NCI-H446 (cell line): ENCODE measurements at regions not wholly inside any gene's neighbourhood (a gene's known extent, or its start where the extent isn't known, plus 50 kb on each side); places are given as distances from the start of the nearest gene placed in this dataset.

Experiments used
- DNase-seq, 2 experiments: peaks; one replicate each; lab custom pipeline; 2025; lab: John Stamatoyannopoulos, UW

DNA sequence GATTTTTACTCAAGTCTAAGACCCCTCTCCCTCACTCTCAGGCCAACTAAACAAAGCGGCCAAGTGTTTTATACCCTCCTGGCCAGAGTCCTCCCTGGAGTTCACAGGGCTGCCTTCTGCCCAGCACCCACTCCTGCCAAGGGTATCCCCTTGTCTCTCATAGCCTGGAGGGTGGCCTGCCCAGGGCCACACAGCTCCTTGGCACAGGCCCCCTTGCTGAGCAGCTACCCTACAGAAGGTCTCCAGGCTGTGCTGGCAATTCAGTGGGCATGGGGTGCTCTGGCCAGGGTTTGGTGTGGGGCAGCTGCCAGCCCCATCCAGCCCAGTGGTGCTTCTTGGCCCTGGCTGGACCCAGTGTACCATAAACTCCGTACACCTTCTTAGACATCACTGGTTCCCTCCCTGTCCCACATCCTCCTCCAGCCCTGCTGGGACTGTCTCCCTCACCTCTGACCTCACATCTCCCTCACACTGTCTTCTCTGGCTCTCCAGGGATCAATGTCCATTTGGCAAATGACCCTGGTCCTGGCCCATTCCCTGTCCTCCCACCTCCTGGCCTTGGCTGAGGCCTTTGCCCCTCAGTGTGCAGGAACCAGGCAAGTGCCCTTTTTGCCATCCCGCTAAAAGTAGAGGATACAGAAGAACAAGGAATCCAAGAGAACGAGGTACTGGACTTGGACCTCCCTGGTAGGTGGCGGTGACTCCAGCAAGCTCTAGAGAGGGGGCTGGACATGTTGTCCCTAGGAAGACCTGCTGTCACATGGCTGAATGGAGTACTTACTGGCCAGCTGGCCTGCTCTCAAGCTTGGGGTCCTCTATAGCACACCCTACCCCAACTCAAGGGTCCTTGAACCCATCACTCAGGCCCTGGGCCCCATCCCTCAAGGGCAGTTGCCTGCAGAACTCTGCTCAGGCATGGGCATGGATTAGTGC lies 50.0 kb upstream of the TRPM1 start:
- no peak for DNase-seq

GRCh38 chr15:31153531-31153930 lies 52.0 kb upstream of the TRPM1 start:
- DNase-seq: no peak

DNA sequence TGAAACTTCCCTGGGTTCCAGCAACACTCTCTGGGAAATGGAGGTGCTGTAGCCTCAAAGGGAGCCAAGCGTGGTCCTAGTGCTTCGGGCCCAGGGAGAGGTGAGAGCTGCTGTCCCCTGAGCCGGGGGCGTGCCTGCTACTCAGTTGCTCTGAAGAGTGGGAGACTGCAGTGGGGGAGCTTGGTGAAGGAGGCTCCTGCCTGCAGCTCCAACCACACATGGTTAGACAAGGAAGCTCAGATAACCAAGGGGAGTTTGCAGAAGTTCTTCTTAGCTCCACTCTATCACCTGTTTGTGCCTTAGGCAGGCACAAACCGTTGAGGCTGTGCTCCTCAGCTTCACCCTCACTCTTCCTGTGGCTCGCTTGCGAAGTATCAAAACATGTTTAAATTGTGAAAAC lies 53.6 kb upstream of the TRPM1 start:
- DNase-seq: no peak

- DNase-seq: no peak
Observed at GRCh38 chr15:31156226-31156625, 54.7 kb upstream of the TRPM1 start.

DNA sequence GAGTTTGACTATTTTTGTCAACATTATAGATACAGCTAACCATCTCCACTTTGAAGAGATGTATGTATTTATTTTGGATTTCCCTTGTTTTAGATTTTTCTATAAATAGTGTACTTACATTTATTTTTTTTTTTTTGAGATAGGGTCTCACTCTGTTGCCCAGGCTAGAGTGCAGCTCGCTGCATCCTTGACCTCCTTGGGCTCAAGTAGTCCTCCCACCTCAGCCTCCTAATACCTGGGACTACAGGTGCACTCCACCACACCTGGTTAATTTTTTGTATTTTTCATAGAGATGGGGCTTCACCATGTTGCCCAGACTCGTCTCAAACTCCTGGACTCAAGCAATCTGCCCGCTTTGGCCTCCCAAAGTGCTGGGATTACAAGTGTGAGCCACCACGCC lies 55.3 kb upstream of the TRPM1 start:
- DNase-seq: no peak

DNA sequence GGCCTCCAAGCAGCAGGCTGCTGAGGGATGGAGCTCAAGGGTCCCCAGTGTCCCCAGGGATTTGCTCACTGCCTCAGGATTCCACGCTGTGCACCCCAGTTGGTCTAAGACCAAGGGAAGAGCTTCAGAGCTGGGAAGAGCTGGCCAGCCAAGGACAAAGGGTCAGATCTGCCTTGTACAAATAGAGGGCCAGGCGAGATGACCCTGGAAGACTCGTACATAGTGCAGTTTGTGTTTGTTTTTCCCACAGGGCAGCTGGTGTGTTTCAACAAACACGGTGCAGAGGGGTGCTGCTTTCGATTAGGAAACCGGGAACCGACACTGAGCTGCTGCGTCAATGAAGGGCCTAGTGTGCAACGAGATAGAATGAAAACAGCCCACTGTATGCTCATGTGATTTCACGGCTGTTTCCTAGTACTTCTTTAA lies 56.1 kb upstream of the TRPM1 start:
- no peak for DNase-seq

- DNase-seq: no peak
Observed at GRCh38 chr15:31158858-31159569, 57.5 kb upstream of the TRPM1 start.

GRCh38 chr15:31159837-31160236 lies 58.3 kb upstream of the TRPM1 start:
- DNase-seq: no peak

DNA sequence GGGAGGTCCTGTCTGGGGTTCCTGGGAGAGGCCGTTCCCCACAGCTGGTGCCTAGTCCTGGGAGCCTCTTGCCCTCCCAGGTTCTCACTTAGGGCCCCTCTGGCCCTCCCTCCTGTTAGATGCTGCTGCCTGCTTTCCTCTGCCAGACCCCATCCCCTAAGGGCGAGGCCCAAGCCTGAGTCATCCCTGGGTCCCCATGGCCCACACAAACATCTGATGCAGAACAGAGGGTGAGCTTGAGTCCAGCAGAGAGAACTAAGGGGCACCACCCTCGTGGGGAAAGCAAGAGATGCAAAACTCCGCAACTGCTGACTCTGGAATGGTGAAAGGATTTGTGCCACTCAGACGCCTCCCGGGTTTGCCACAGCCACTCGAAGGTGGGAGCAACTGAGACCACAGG lies 58.8 kb upstream of the TRPM1 start:
- DNase-seq: no peak

DNA sequence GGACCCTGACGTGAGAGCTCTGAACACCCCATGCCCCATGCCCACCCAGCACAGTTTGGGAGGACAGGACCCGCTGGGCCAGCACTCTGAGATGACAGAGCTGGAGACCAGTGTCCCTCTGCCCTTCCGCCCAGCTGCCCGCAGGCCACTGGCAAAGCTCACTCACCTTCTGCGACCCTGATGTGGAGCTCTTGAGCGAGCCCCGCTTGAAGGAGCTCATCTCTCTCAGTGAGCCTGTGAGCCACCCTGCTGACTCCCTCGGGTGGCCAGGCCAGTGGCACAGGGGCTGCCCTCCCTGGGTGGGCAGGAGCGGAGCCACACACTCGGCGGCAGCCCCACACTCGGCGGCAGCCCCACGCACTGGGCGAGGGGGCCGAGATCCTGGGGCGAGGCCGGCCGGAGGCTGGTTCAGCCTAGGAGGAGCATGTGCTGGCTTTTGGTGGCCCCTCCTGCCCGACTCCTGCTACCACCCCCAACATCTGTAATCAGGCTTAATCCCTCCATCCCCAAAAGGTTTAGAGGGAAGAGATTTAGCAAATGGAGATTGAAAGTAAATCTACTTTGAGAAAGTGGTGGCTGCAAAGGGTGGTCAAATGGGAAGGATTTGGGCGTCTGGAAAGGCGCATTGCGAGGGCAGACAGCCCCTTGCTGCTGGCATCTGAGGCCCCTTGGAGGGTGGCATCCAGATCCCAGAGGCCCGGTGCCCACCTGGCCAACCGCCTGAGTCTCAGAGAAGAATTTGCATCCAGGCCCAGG lies 59.4 kb upstream of the TRPM1 start:
- DNase-seq: no peak

DNA sequence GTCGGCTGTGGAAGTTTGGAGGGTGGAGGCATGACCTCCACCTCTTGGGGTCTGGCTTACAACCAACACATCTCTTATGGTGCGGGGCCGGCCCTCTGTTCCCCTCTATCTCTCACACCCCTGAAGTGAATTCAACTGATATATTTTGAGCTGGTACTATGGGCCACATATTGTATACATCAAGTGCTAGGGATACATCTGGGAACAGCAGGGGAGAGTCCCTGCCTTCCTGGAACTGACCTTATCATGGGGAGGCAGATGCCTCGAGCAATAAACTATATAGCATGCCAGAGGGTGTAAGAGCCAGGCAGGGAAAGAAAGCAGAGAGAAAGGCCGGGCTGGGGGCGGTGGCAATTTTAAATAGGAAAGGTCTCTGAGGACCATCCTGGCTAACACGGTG lies 60.4 kb upstream of the TRPM1 start:
- DNase-seq: no peak

DNA sequence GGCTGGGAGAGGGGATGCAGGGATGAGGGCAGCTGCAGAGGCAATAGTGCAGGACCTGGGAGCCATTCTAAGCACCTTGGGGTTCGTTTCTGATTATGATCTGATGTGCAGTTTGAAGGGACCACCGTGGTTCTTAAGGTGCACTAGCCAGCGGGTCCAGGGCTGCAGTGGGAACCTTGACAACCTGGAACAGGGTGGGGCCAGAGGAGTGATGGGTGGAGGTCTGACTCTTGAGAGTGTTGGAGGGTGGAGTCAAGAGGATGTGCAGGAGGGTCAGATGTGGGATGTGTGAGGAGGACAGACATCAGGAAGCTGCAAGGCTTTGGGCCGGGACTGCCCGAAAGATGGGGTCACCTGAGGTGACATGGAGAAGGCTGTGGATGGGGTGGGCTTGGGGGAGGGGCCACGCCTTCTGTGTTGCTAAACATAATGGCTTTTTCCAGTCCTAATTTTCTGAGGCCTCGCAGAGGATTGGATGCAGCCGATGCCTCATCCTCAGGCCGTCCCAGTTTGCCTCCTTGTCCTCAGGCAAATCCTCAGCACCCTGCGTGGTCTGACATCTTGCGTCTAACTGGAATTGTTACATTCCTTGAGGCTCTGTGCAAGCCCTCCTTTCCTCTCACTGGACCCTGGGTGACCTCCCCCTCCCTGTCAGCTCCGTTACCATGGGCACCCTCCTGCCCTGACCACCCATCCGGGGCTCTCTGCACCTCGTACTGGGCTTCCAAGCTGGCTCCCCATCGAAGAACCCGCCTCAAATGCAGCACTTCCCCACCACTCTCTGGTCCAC lies 61.4 kb upstream of the TRPM1 start:
- no peak for DNase-seq

- DNase-seq: no peak
Observed at GRCh38 chr15:31163769-31164572, 62.4 kb upstream of the TRPM1 start.

GRCh38 chr15:31164573-31164912 lies 63.0 kb upstream of the TRPM1 start:
- DNase-seq: no peak

DNA sequence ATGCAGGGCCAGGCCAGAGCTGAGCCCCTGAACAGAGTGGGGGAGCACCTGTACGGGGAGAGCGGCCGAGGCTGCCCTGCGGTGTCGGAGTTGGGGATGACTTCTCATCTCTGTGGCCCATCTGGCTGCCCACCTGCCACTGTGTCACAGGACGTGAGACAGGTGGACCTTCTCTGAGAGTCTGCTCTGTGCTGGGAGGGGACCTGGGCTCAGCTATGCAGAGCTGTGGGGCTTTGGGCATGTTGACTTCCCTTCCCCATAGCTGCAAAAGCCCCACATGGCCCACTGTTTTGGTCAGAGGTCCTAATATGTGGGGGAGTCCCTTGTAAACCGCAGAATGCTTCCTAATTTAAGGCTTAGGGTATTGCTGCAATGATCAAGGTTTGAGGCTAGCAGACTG lies 68.0 kb upstream of the TRPM1 start:
- DNase-seq: no peak

GRCh38 chr15:31171731-31172130 lies 70.2 kb upstream of the TRPM1 start:
- DNase-seq: no peak

DNA sequence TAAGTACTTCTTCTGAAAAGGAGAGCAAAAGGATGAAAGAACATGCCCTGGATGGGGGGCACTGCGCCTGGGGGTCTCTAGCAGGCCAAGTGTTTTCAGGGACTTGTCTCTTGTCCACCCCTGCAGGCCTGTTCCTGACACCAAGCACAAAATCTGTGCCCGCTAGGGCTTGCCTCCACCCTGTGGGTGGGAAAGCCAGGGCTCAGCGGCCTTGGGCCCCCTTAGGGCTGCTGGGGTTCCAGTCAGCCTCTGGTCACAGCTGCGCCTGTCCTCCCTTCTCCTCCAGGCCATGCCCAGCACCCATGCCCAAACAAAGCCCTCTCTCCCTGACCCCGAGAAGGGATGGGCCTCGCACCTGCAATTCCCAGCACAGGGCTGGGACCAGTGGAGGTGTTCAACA lies 71.1 kb upstream of the TRPM1 start:
- DNase-seq: no peak

DNA sequence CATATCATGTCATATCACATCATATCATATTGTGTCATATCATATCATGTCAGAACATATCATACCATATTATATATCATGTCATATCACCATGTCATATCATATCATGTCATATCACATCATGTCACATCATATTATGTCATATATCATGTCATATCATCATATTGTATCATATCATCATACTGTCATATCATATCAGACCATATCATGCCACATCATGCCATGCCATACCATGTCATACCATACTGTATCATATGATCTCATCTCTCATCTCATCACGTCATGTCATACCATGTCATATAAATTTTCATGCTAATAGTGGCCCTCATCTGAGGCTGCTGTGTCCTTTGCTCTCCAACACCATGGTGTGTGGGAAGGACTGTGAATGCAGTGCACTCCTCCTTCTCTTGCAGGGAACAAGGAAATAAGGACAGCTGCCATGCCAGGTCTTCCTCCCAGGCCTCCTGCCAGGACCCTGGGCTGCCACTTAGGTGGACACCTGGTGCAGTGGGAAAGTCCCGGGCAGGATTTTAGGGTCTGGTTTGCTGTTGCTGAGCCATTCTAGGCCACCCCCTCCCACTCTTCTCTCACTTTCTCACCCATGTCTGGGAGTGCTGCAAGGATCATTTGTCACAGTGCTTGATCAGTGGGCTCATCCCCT lies 72.4 kb upstream of the TRPM1 start:
- no peak for DNase-seq

GRCh38 chr15:31175484-31175883 lies 74.0 kb upstream of the TRPM1 start:
- DNase-seq: no peak

GRCh38 chr15:31177951-31178350 lies 76.4 kb upstream of the TRPM1 start:
- DNase-seq: no peak

DNA sequence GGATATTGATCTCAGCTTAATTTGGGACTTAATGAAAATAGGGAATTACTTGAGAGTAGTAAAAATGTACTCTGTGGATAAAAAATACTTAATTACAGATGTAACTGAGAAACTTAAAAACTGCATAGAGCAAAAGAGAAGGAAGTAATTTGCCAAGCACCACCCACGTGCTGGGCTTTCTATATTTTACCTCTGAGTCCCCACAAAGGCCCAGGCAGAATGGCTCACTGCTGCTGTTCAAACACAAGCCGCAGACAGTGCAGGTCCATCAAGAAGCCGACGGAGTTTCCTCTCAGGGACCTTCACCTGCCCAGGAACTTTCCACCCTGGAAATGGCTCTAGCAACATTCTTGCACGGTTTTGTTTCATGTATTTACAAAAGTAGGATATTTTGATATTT lies 77.2 kb upstream of the TRPM1 start:
- no peak for DNase-seq
